ENCODE measurements at regions not wholly inside any gene's neighbourhood (a gene's known extent, or its start where the extent isn't known, plus 50 kb on each side); places are given as distances from the start of the nearest gene placed in this dataset.

GRCh38 chr16:75942936-75943335 lies 216.6 kb upstream of the CPHXL start:
- TF ChIP-seq CTCF (IDR thresholded peaks at IDR 0.05) (no peak), POLR2A (IDR thresholded peaks at IDR 0.05) (no peak)
